ENCODE measurements at regions not wholly inside any gene's neighbourhood (a gene's known extent, or its start where the extent isn't known, plus 50 kb on each side); places are given as distances from the start of the nearest gene placed in this dataset.
"Not testable (repeated sequence)": the region's sequence is repeated elsewhere in the genome, so short reads cannot be mapped to it uniquely, and the experiment has no call there.

DNA sequence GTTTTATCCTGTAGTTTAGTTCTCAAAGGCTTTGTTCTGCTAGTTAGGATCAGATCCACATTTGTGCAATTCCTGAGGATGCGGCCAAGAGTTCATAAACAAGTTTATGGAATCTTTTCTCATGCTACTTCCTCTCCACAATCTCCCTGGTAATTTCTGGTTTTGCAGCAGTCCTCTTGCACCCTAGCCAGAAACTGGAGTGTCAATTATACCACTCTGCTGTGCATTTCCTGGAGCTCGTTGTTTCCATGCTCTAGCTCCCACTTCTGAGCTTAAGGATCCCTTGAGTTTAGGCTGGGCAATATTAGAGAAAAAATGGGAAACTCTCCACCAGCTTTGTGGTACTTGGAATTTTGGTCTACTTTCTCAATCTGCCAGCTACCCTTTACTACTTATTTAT lies 474.7 kb downstream of the DIRAS2 start:
- TF ChIP-seq, protein P1, sequence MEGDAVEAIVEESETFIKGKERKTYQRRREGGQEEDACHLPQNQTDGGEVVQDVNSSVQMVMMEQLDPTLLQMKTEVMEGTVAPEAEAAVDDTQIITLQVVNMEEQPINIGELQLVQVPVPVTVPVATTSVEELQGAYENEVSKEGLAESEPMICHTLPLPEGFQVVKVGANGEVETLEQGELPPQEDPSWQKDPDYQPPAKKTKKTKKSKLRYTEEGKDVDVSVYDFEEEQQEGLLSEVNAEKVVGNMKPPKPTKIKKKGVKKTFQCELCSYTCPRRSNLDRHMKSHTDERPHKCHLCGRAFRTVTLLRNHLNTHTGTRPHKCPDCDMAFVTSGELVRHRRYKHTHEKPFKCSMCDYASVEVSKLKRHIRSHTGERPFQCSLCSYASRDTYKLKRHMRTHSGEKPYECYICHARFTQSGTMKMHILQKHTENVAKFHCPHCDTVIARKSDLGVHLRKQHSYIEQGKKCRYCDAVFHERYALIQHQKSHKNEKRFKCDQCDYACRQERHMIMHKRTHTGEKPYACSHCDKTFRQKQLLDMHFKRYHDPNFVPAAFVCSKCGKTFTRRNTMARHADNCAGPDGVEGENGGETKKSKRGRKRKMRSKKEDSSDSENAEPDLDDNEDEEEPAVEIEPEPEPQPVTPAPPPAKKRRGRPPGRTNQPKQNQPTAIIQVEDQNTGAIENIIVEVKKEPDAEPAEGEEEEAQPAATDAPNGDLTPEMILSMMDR (IDR thresholded peaks at IDR 0.05; ENCODE audit: unreplicated experiment), result no peak
- no peak overlapping the region for H3K4me3 Mint-ChIP-seq (ENCODE audit: low read depth)
- H3K4me1 Mint-ChIP-seq (ENCODE audit: low read depth), result peaks cover 36% of the 10 kb centered on the region
- peaks cover 5% of the 10 kb centered on the region for H3K36me3 Mint-ChIP-seq (ENCODE audit: insufficient read depth)
- H3K9me3 Mint-ChIP-seq (ENCODE audit: low read depth), result peaks cover 10% of the 10 kb centered on the region
- no peak for DNase-seq (ENCODE audit: low spot score, unreplicated experiment)
- H3K27ac Mint-ChIP-seq, result no peak overlapping the region
- no peaks in the 10 kb centered on the region for H3K27me3 Mint-ChIP-seq

DNA sequence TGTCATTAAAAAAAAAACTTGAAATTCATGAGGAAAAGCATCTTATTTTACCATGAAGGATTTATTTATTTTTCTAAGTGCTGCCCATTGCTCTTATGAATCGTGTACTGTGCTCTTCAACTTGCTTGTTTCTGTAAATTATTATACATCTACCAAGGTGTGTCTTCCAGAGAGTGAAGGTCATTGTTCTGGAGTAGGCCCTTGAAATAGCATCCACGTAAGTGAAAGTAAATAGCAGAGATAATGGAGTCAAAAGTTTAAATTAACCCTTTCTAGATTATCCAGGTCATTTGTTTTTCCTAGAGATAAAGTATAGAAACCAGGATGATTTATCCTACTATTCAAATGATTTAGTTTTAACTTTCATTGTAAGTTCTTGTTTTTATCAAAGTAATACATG lies 473.1 kb downstream of the DIRAS2 start:
- Mint-ChIP-seq H3K9me3 (ENCODE audit: low read depth) (peaks cover 10% of the 10 kb centered on the region), H3K4me3 (ENCODE audit: low read depth) (no peak overlapping the region), H3K4me1 (ENCODE audit: low read depth) (peaks cover 36% of the 10 kb centered on the region), H3K27ac (no peak overlapping the region), H3K27me3 (no peaks in the 10 kb centered on the region), H3K36me3 (ENCODE audit: insufficient read depth) (peaks cover 5% of the 10 kb centered on the region)
- no peak for DNase-seq (ENCODE audit: low spot score, unreplicated experiment)
- TF ChIP-seq, protein P1 (IDR thresholded peaks at IDR 0.05; ENCODE audit: unreplicated experiment), result no peak

DNA sequence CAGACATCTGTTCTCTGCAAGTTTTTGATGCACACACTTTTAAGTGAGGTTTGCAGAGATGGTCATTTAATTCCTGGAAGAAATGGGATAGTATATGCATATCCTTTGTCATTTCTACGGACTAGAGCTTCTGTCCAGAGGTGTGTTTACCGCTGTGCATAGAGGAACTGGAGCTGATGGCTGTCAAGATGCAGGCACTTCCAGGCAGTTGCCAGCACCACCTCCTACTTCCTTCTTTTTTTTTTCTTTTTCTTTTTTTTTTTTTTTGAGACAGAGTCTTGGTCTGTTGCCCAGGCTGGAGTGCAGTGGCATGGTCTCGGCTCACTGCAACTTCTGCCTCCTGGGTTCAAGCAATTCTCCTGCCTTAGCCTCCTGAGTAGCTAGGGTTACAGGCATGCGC lies 468.7 kb downstream of the DIRAS2 start:
- H3K9me3 Mint-ChIP-seq (ENCODE audit: low read depth), result peaks cover 10% of the 10 kb centered on the region
- not testable (repeated sequence) for H3K36me3 Mint-ChIP-seq (ENCODE audit: insufficient read depth); H3K4me3 Mint-ChIP-seq (ENCODE audit: low read depth); DNase-seq (ENCODE audit: low spot score, unreplicated experiment); H3K4me1 Mint-ChIP-seq (ENCODE audit: low read depth); H3K27me3 Mint-ChIP-seq; H3K27ac Mint-ChIP-seq

DNA sequence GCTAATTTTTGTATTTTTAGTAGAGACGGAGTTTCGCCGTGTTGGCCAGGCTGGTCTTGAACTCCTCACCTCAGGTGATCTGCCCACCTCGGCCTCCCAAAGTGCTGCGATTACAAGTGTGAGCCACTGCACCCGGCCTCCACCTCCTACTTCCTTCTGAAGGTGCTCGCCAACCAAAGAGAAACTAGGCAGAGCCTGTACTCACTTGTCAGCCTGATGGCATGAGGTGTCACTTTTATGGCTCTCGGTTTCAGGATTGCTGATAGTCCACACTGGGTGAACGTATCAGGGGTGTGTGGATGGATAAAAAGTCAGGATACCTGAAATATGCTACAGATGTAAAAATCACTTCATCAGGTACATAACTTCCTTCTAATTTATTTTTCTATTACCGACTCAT lies 468.3 kb downstream of the DIRAS2 start:
- H3K36me3 Mint-ChIP-seq (ENCODE audit: insufficient read depth); H3K4me1 Mint-ChIP-seq (ENCODE audit: low read depth); H3K27me3 Mint-ChIP-seq; H3K27ac Mint-ChIP-seq; H3K4me3 Mint-ChIP-seq (ENCODE audit: low read depth); DNase-seq (ENCODE audit: low spot score, unreplicated experiment): not testable (repeated sequence)
- peaks cover 10% of the 10 kb centered on the region for H3K9me3 Mint-ChIP-seq (ENCODE audit: low read depth)

DNA sequence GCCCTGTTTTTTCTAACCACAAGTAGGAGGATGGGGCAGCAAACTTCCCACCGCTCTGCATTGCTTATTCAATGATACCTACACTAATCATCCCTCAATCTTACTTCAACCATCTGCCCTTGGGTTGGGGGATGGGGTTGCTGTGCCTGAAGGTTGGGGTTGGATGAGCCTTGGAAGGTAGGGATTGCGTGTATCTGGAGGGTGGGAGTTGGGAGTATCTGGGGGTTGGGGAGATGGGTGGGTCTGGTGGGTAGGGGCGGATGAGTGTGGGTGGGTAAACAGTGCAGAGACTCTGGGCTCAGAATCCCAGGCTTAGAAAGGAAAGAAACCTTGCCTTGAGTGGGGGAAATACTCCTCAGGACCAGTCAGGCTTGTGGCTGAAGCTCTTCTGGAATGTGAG lies 467.4 kb downstream of the DIRAS2 start:
- Mint-ChIP-seq H3K4me3 (ENCODE audit: low read depth) (no peak overlapping the region), H3K9me3 (ENCODE audit: low read depth) (peaks cover 10% of the 10 kb centered on the region), H3K27me3 (no peaks in the 10 kb centered on the region), H3K36me3 (ENCODE audit: insufficient read depth) (peaks cover 5% of the 10 kb centered on the region), H3K27ac (no peak overlapping the region), H3K4me1 (ENCODE audit: low read depth) (peaks cover 2% of the 10 kb centered on the region)
- DNase-seq (ENCODE audit: low spot score, unreplicated experiment), result no peak
- TF ChIP-seq, protein P1 (IDR thresholded peaks at IDR 0.05; ENCODE audit: unreplicated experiment), result no peak

DNA sequence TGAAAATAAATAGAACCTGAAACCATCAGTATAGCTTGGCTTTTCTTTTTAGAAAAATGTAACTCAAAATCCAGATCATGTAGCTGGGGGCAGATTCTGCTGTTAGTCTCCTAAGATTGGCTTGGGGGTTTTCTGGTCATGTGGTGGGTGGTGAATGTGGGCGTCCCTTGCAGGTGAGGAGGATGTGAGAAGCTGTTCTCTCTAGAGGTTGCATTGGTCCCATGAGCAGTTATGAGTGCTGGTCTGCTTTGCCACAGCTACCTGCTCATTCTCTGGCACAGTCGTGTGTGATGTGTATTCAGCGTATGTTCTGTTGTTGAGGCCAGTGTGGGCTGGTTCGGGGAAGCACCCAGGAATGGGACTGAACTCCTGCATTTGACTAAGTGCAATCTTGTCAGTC lies 466.8 kb downstream of the DIRAS2 start:
- DNase-seq (ENCODE audit: low spot score, unreplicated experiment), result no peak
- H3K27ac Mint-ChIP-seq, result no peak overlapping the region
- TF ChIP-seq, protein P1 (IDR thresholded peaks at IDR 0.05; ENCODE audit: unreplicated experiment), result no peak
- H3K9me3 Mint-ChIP-seq (ENCODE audit: low read depth), result peaks cover 9% of the 10 kb centered on the region
- H3K27me3 Mint-ChIP-seq, result no peaks in the 10 kb centered on the region
- no peak overlapping the region for H3K4me3 Mint-ChIP-seq (ENCODE audit: low read depth)
- peaks cover 3% of the 10 kb centered on the region for H3K36me3 Mint-ChIP-seq (ENCODE audit: insufficient read depth)
- no peaks in the 10 kb centered on the region for H3K4me1 Mint-ChIP-seq (ENCODE audit: low read depth)
